ENCODE measurements at regions not wholly inside any gene's neighbourhood (a gene's known extent, or its start where the extent isn't known, plus 50 kb on each side); places are given as distances from the start of the nearest gene placed in this dataset.

DNA sequence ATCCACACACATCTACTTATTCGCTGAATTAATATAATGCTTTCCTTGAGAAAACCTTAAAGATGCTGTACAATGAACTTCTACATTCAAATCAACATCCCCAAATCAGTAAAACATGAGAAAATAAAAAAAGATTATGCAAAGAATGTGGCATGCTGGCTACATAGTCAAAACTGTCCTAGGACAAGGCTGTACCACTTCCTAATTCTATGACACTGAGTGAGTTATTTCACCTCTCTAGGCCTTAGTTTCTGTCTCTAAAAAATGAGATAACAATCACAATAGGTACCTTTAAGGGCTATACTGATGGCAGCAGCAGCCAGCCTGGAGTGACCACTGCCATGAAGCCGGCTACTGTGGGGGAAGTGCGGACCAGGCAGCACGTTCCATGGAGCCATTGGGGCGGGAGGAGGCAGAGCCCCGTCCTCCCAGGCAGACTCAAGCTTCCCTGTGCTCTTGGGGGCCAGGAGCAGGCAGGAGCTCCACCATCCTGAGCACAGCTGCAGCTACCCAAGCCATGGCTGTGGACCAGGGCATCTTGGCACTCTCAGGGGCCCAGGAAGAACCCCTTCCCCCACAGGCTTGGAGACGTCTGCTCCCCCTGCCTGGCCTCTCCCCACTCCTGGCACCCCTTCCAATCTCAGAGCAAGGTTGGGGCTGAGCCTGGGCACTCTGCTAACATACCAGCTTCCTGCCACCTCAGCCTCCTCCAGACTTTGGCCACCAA lies 110.2 kb downstream of the ELAPOR2 start:
- TF ChIP-seq, protein P1, sequence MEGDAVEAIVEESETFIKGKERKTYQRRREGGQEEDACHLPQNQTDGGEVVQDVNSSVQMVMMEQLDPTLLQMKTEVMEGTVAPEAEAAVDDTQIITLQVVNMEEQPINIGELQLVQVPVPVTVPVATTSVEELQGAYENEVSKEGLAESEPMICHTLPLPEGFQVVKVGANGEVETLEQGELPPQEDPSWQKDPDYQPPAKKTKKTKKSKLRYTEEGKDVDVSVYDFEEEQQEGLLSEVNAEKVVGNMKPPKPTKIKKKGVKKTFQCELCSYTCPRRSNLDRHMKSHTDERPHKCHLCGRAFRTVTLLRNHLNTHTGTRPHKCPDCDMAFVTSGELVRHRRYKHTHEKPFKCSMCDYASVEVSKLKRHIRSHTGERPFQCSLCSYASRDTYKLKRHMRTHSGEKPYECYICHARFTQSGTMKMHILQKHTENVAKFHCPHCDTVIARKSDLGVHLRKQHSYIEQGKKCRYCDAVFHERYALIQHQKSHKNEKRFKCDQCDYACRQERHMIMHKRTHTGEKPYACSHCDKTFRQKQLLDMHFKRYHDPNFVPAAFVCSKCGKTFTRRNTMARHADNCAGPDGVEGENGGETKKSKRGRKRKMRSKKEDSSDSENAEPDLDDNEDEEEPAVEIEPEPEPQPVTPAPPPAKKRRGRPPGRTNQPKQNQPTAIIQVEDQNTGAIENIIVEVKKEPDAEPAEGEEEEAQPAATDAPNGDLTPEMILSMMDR (IDR thresholded peaks at IDR 0.05): no peak
- TF ChIP-seq EZH2 (IDR thresholded peaks at IDR 0.05) (no peak), EZH2phosphoT487 (IDR thresholded peaks at IDR 0.05) (no peak)
